Chondrocyte (in vitro differentiated cells): ENCODE measurements at regions not wholly inside any gene's neighbourhood (a gene's known extent, or its start where the extent isn't known, plus 50 kb on each side); places are given as distances from the start of the nearest gene placed in this dataset.
A peak's percentile ranks its signal among the peaks of the same experiment; 100 is the strongest.

Experiments used
- DNase-seq: peaks from one replicate; pipeline ENCODE4 v3.0.0; 2021; ENCODE audit warnings: mixed read lengths, low spot score
- H3K27ac Mint-ChIP-seq: one replicate; pipeline ENCODE4 v1.8.0; 2021; ENCODE audit warnings: mild to moderate bottlenecking, moderate library complexity, mixed read lengths; ENCODE audit not compliant: unreplicated experiment
- H3K27me3 Mint-ChIP-seq: 2 replicates; pipeline ENCODE4 v1.8.0; 2021; ENCODE audit warnings: low read depth, mixed read lengths
- H3K36me3 Mint-ChIP-seq: 2 replicates; pipeline ENCODE4 v1.8.0; 2021; ENCODE audit warnings: low read depth, mixed read lengths
- H3K4me1 Mint-ChIP-seq: 2 replicates; pipeline ENCODE4 v1.8.0; 2021; ENCODE audit warnings: low read depth, mild to moderate bottlenecking, mixed read lengths
- H3K4me3 Mint-ChIP-seq: one replicate; pipeline ENCODE4 v1.8.0; 2021; ENCODE audit warnings: mild to moderate bottlenecking, moderate library complexity, mixed read lengths; ENCODE audit not compliant: unreplicated experiment
- H3K9me3 Mint-ChIP-seq: 2 replicates; pipeline ENCODE4 v1.8.0; 2021; ENCODE audit warnings: low read depth, mixed read lengths
- TF ChIP-seq, protein P1 (sequence below): fragments of 200-600 bp; sonication (generic); IDR thresholded peaks from 2 replicates; pipeline ENCODE4 v1.5.0; 2021; ENCODE audit warnings: antibody characterized with exemption, mild to moderate bottlenecking, moderate library complexity

GRCh38 chr9:89670114-89670513, 65.3 kb downstream of the GADD45G start:
- peaks cover 2% of the 10 kb centered on the region for H3K9me3 Mint-ChIP-seq
- TF ChIP-seq, protein P1, sequence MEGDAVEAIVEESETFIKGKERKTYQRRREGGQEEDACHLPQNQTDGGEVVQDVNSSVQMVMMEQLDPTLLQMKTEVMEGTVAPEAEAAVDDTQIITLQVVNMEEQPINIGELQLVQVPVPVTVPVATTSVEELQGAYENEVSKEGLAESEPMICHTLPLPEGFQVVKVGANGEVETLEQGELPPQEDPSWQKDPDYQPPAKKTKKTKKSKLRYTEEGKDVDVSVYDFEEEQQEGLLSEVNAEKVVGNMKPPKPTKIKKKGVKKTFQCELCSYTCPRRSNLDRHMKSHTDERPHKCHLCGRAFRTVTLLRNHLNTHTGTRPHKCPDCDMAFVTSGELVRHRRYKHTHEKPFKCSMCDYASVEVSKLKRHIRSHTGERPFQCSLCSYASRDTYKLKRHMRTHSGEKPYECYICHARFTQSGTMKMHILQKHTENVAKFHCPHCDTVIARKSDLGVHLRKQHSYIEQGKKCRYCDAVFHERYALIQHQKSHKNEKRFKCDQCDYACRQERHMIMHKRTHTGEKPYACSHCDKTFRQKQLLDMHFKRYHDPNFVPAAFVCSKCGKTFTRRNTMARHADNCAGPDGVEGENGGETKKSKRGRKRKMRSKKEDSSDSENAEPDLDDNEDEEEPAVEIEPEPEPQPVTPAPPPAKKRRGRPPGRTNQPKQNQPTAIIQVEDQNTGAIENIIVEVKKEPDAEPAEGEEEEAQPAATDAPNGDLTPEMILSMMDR, result no peak
- no peaks in the 10 kb centered on the region for H3K4me1 Mint-ChIP-seq
- H3K27ac Mint-ChIP-seq, result no peak overlapping the region
- H3K36me3 Mint-ChIP-seq, result no peaks in the 10 kb centered on the region
- H3K27me3 Mint-ChIP-seq, result peaks cover 11% of the 10 kb centered on the region
- DNase-seq, result no peak
- no peak overlapping the region for H3K4me3 Mint-ChIP-seq

DNA sequence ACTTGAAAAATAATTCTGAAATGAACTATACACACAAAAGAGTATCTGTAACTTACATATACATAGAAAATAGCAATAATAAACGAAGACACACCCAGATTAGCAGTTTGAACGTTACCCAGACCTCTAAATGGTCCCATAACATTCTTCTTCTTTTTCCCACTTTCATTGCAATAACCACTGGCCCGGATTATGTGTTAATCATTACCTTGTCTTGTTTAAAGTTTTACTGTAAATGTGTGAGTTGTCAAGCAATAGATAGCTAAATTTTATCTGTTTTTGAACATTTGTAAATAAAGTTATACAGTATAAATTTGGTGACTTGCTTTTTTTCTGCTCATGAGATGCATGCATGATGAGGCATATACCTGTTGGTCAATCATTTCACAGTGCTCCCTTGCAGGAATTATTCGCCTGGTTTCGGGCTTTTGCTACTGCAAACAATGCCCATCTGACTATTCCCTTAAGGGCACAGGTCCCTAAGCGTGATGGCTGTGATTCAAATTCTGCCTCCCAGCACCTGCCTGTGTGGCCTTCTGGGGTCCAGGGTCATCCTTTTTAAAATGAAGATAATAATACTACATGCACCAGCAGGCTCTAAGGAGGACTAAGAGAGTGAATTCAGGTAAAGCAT, 66.1 kb downstream of the GADD45G start:
- H3K36me3 Mint-ChIP-seq, result no peaks in the 10 kb centered on the region
- no peaks in the 10 kb centered on the region for H3K4me1 Mint-ChIP-seq
- no peak overlapping the region for H3K27ac Mint-ChIP-seq
- H3K9me3 Mint-ChIP-seq, result peaks cover 2% of the 10 kb centered on the region
- peaks cover 9% of the 10 kb centered on the region for H3K27me3 Mint-ChIP-seq
- H3K4me3 Mint-ChIP-seq, result no peak overlapping the region
- no peak for DNase-seq
- TF ChIP-seq, protein P1, result no peak

- Mint-ChIP-seq H3K4me1 (no peaks in the 10 kb centered on the region), H3K4me3 (no peak overlapping the region), H3K9me3 (peaks cover 2% of the 10 kb centered on the region), H3K36me3 (no peaks in the 10 kb centered on the region), H3K27me3 (peaks cover 4% of the 10 kb centered on the region), H3K27ac (no peak overlapping the region)
- no peak for DNase-seq
- TF ChIP-seq, protein P1, result no peak
Observed at GRCh38 chr9:89674667-89675057, 69.8 kb downstream of the GADD45G start.

GRCh38 chr9:89675058-89675742, 70.4 kb downstream of the GADD45G start:
- TF ChIP-seq, protein P1, result no peak
- Mint-ChIP-seq H3K27me3 (peaks cover 6% of the 10 kb centered on the region), H3K4me1 (no peaks in the 10 kb centered on the region), H3K27ac (no peak overlapping the region), H3K4me3 (no peak overlapping the region), H3K36me3 (no peaks in the 10 kb centered on the region), H3K9me3 (peaks cover 2% of the 10 kb centered on the region)
- peak; percentile 81 for DNase-seq

- DNase-seq, result peak; percentile 73
- H3K27me3 Mint-ChIP-seq, result peaks cover 6% of the 10 kb centered on the region
- H3K4me3 Mint-ChIP-seq, result no peak overlapping the region
- no peak overlapping the region for H3K27ac Mint-ChIP-seq
- TF ChIP-seq, protein P1, result no peak
- H3K4me1 Mint-ChIP-seq, result no peaks in the 10 kb centered on the region
- no peaks in the 10 kb centered on the region for H3K36me3 Mint-ChIP-seq
- peaks cover 1% of the 10 kb centered on the region for H3K9me3 Mint-ChIP-seq
Observed at GRCh38 chr9:89676281-89676680, 71.5 kb downstream of the GADD45G start.
